Activated CD8-positive, alpha-beta memory T cell treated with anti-CD3 and anti-CD28 coated beads for 48 hours (primary cell): ENCODE measurements at regions not wholly inside any gene's neighbourhood (a gene's known extent, or its start where the extent isn't known, plus 50 kb on each side); places are given as distances from the start of the nearest gene placed in this dataset.

Experiments used
- DNase-seq, 3 experiments: peaks; one replicate each; pipeline ENCODE4 v3.0.0-alpha.2; 2020; ENCODE audit warnings: low read depth in 2 of 3, low spot score in 2 of 3

GRCh38 chr12:92583910-92584309 is 118.9 kb upstream of the PLEKHG7 start:
- no peak for DNase-seq

GRCh38 chr12:92582893-92583292 is 119.9 kb upstream of the PLEKHG7 start:
- no peak for DNase-seq

- DNase-seq = no peak
Measured at GRCh38 chr12:92582475-92582874, 120.3 kb upstream of the PLEKHG7 start.

- no peak for DNase-seq
Measured at GRCh38 chr12:92581604-92582003, 121.2 kb upstream of the PLEKHG7 start.

GRCh38 chr12:92574911-92575570 is 127.7 kb upstream of the PLEKHG7 start:
- no peak for DNase-seq

GRCh38 chr12:92574051-92574783 is 128.6 kb upstream of the PLEKHG7 start:
- no peak for DNase-seq

GRCh38 chr12:92573104-92573503 is 129.7 kb upstream of the PLEKHG7 start:
- DNase-seq = no peak

- DNase-seq = no peak
Measured at GRCh38 chr12:92571844-92572543, 130.8 kb upstream of the PLEKHG7 start.

GRCh38 chr12:92571169-92571568 is 131.6 kb upstream of the PLEKHG7 start:
- DNase-seq = no peak

GRCh38 chr12:92570056-92570753 is 132.6 kb upstream of the PLEKHG7 start:
- DNase-seq = peak in 1 of 3 experiments; percentile 22

- DNase-seq = no peak
Measured at GRCh38 chr12:92568691-92569090, 134.1 kb upstream of the PLEKHG7 start.

GRCh38 chr12:92566448-92567019 is 136.3 kb upstream of the PLEKHG7 start:
- no peak for DNase-seq

- DNase-seq = no peak
Measured at GRCh38 chr12:92563819-92564218, 139.0 kb upstream of the PLEKHG7 start.

GRCh38 chr12:92562063-92562734 is 140.6 kb upstream of the PLEKHG7 start:
- no peak for DNase-seq

GRCh38 chr12:92561543-92561899 is 141.3 kb upstream of the PLEKHG7 start:
- no peak for DNase-seq

GRCh38 chr12:92560713-92561542 is 141.9 kb upstream of the PLEKHG7 start:
- no peak for DNase-seq

- no peak for DNase-seq
Measured at GRCh38 chr12:92558806-92559205, 144.0 kb upstream of the PLEKHG7 start.

GRCh38 chr12:92558215-92558773 is 144.5 kb upstream of the PLEKHG7 start:
- no peak for DNase-seq

GRCh38 chr12:92557422-92557724 is 145.4 kb upstream of the PLEKHG7 start:
- no peak for DNase-seq
